ENCODE measurements at regions not wholly inside any gene's neighbourhood (a gene's known extent, or its start where the extent isn't known, plus 50 kb on each side); places are given as distances from the start of the nearest gene placed in this dataset.
"Not testable (repeated sequence)": the region's sequence is repeated elsewhere in the genome, so short reads cannot be mapped to it uniquely, and the experiment has no call there.

DNA sequence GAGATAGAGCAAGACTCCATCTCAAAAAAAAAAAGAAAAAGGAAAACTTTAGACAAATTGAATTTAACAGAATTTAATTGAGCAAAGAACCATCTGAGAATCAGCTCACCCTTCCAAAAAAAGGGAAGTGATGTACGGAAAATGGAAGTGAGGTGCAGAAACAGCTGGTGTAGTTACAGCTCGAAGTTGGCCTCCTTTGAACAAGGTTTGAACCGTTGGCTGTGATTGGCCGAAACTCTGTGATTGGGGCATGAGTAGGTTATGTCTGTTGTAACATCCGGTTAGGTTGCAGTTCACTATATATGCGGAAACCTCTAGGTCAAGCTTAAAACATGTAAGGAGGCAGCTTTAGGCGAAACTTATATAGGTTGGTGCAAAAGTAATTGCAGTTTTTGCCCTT lies 97.9 kb upstream of the KIF26B start:
- ATAC-seq (ENCODE audit: low FRiP score) (no peak), DNase-seq (ENCODE audit: low spot score) (no peak)
- TF ChIP-seq, protein P1, sequence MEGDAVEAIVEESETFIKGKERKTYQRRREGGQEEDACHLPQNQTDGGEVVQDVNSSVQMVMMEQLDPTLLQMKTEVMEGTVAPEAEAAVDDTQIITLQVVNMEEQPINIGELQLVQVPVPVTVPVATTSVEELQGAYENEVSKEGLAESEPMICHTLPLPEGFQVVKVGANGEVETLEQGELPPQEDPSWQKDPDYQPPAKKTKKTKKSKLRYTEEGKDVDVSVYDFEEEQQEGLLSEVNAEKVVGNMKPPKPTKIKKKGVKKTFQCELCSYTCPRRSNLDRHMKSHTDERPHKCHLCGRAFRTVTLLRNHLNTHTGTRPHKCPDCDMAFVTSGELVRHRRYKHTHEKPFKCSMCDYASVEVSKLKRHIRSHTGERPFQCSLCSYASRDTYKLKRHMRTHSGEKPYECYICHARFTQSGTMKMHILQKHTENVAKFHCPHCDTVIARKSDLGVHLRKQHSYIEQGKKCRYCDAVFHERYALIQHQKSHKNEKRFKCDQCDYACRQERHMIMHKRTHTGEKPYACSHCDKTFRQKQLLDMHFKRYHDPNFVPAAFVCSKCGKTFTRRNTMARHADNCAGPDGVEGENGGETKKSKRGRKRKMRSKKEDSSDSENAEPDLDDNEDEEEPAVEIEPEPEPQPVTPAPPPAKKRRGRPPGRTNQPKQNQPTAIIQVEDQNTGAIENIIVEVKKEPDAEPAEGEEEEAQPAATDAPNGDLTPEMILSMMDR (IDR thresholded peaks at IDR 0.05) = no peak

DNA sequence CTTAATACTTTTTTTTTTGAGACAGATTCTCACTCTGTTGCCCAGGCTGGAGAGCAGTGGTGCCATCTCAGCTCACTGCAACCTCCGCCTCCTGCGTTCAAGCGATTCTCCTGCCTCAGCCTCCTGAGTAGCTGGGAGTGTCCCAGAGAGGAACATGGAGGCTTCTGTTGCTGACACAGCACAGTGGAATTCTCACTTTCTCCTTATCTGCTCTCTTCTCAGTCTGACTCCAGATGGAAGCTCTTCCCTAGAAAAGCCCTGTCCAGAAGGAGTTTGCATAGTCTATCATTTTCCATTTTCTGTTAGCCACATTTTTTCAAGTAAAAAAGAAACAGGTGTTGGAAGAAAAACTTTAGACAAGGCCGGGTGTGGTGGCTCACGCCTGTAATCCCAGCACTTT lies 98.5 kb upstream of the KIF26B start:
- DNase-seq (ENCODE audit: low spot score); ATAC-seq (ENCODE audit: low FRiP score): not testable (repeated sequence)

DNA sequence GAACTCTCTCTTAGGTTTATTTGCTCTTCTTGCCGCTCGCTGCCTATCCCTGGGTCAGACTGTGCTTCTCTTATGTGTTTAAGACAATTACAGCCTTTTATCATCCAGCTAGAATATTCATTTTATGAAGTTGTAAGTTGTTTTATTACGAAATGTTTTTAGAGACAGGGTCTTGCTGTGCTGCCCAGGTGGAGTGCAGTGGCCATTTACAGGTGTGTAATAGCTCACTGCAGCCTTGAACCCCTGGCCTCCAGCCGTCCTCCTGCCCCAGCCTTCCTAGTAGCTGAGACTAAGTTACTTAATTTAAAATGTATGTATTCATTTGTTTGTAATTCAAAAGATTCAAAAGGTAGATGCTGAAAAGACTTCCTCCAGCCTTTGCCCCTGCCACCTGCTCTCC lies 99.0 kb upstream of the KIF26B start:
- DNase-seq (ENCODE audit: low spot score) = no peak
- TF ChIP-seq, protein P1 (IDR thresholded peaks at IDR 0.05) = no peak
- ATAC-seq (ENCODE audit: low FRiP score) = no peak

DNA sequence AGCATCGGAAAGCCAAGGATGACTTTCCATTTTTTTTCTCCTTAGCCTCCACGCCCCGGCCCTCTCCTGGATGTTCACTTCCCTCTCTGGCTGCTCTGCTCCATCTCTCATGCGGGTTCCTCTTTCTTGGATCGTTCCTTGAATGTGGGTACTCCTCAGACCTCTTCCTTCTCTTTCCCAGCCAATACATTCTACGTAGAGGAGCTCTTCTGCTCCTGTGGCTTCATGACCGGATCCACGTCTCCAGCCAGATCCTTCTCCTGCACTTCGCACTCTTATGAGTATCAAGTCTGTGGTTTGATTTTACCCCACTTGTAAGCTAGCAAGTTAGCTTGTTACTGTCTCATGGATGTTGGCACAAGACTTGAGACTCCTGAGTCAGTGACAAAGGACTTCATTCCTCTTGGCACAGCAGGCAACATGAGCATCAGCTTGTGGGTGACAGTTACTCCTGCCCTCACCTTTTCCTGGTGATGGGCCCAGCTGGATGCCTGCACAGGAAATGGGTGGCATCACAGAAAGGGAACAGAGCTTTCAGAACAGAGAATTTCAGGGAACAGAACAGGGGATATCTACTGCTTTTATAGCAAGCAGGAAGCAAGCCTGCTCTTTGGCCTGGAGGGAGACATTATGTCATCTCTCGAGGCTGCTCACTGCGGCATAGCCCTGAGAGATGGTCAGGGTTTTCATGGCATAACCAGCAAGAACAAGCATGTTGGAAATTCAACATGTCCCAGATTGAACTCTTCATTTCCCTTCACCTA lies 100.1 kb upstream of the KIF26B start:
- no peak for DNase-seq (ENCODE audit: low spot score)
- ATAC-seq (ENCODE audit: low FRiP score) = no peak
- TF ChIP-seq, protein P1 (IDR thresholded peaks at IDR 0.05) = no peak

DNA sequence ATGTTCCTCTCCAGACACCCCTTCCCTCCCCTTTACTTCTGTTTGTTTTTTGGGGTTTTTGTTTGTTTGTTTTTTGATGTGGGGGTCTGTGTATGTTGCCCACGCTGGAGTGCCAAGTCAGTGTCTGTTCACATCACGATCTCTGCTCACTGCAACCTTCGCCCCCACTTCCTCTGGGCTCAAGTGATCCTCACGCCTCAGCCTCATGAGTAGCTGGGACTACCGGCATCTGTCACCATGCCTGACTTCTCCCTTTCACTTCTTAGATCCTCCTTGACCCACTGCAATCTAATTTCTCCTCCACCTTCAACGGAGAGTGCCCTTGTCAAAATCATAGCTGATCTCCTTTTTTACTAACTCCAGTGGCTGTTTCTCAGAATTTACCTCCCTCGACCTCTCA lies 100.7 kb upstream of the KIF26B start:
- ATAC-seq (ENCODE audit: low FRiP score) (no peak), DNase-seq (ENCODE audit: low spot score) (no peak)
- TF ChIP-seq, protein P1 (IDR thresholded peaks at IDR 0.05) = no peak

DNA sequence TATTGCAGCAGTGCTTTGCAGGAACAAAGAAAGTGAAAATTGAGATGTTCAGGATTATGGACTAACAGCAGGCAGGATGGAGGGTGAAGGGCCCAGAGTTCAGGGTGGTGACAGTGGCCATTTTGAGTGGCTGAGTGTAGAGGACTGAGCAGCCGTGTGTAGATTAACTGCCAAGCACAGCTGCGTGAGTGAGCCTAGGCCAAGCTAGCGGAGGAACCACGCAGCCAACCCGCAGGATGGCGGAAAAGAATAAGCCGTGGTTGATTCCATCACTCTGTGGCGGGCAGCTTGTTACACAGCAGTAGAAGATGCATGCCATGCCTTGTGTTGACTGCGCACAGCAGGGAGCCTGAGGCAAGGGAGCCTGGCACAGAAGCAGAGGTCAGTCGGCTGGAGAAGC lies 102.5 kb upstream of the KIF26B start:
- DNase-seq (ENCODE audit: low spot score) = no peak
- TF ChIP-seq, protein P1 (IDR thresholded peaks at IDR 0.05) = no peak
- ATAC-seq (ENCODE audit: low FRiP score) = no peak

DNA sequence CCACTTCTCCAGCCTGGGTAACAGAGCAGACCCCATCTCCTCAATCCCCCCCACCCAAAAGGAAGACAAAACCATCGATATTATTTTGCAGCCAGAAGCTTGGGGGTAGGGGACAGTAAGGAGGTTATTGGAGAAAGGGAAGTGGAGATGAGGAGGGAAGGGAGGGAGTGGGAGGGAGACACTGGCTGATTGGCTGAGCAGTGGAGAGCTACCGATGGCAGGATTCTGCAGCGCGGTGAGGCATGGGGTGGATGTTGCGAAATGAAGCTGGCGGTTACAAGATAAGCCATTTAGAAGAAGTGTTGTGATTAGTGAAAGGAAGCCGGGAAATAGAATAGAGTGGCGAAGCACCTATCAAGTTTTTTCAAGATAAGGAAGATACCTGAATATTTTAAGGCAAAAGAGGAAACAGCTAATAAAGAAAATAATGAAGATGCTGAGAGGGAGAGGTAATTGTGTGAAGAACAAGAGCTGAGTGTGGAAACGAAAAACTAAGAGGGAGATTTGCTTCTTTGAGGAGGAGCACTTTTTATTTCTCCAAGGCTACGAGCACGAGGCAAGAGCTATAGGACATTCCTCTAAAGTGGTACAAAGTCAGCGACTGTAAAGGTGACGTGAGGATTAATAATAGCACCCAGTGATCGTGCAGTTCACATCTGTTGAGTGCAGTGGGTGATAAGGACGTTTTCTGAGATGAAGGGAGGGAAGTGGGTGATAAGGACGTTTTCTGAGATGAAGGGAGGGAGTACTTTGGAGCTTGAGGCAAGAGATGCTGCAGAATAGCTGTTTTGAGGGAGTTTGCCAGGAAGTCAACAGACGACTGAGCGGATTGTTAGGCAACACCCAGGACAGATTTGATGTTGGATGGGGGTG lies 103.2 kb upstream of the KIF26B start:
- peak; percentile 71 for ATAC-seq (ENCODE audit: low FRiP score)
- TF ChIP-seq, protein P1 (IDR thresholded peaks at IDR 0.05) = no peak
- no peak for DNase-seq (ENCODE audit: low spot score)

Measured in omental fat pad (tissue), 3 donors.